DND-41 (cell line): ENCODE measurements at regions not wholly inside any gene's neighbourhood (a gene's known extent, or its start where the extent isn't known, plus 50 kb on each side); places are given as distances from the start of the nearest gene placed in this dataset.

Experiments used
- CTCF ChIP-seq: IDR thresholded peaks from 2 replicates; pipeline ENCODE4 v1.5.1; 2012; ENCODE audit warnings: borderline replicate concordance, low read length, moderate library complexity, mild to moderate bottlenecking; ENCODE audit not compliant: poor library complexity, severe bottlenecking; ENCODE audit errors: extremely low read depth
- EZH2 ChIP-seq: IDR thresholded peaks from 3 replicates; pipeline ENCODE4 v1.6.1; 2012; ENCODE audit warnings: borderline replicate concordance, low read depth, mild to moderate bottlenecking, moderate library complexity, low read length, inconsistent platforms; ENCODE audit not compliant: severe bottlenecking

DNA sequence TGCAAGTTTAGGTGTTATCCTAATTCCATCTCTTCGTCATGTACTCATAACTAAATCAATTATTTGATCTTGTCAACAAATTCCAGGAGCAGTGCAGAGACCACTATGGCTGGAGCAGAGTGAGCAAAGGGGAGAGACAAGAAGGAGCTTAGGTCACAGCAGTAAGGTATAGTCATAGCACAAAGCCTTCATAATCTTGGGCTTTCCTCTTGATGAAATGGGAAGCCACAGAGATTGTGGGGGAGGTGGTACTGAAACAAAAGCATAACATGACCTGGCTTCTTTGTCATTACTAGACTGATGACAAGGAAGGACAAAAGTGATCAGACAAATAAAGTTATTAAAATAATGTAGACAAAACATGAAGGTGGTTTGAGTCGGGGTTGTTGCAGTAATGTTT lies 60.1 kb upstream of the PTGS2 start:
- no peak for TF ChIP-seq CTCF
- TF ChIP-seq EZH2: no peak
